Activated effector memory CD4-positive, alpha-beta T cell treated with anti-CD3 and anti-CD28 coated beads, Interleukin-2, amount 50 U/mL, for 16 hours (primary cell): ENCODE measurements at regions not wholly inside any gene's neighbourhood (a gene's known extent, or its start where the extent isn't known, plus 50 kb on each side); places are given as distances from the start of the nearest gene placed in this dataset.
"Not testable (repeated sequence)": the region's sequence is repeated elsewhere in the genome, so short reads cannot be mapped to it uniquely, and the experiment has no call there.

Experiments used
- DNase-seq: peaks from one replicate; pipeline ENCODE4 v3.0.0-alpha.2; 2020

- DNase-seq = no peak
These were observed 287.5 kb upstream of the PODXL start for GRCh38 chr7:131843898-131844331.

GRCh38 chr7:131839967-131840690 lies 283.7 kb upstream of the PODXL start:
- no peak for DNase-seq

GRCh38 chr7:131836733-131837132 lies 280.3 kb upstream of the PODXL start:
- DNase-seq = no peak

- no peak for DNase-seq
These were observed 278.7 kb upstream of the PODXL start for GRCh38 chr7:131835141-131835540.

- DNase-seq = no peak
These were observed 274.3 kb upstream of the PODXL start for GRCh38 chr7:131830681-131831080.

- no peak for DNase-seq
These were observed 273.6 kb upstream of the PODXL start for GRCh38 chr7:131829947-131830558.

GRCh38 chr7:131827421-131827820 lies 271.0 kb upstream of the PODXL start:
- no peak for DNase-seq

GRCh38 chr7:131826960-131827359 lies 270.5 kb upstream of the PODXL start:
- DNase-seq = no peak

- DNase-seq = not testable (repeated sequence)
These were observed 267.6 kb upstream of the PODXL start for GRCh38 chr7:131823961-131824440.

GRCh38 chr7:131819891-131820290 lies 263.5 kb upstream of the PODXL start:
- DNase-seq = no peak

- DNase-seq = no peak
These were observed 260.1 kb upstream of the PODXL start for GRCh38 chr7:131816391-131817007.

GRCh38 chr7:131808736-131809135 lies 252.3 kb upstream of the PODXL start:
- no peak for DNase-seq

GRCh38 chr7:131808156-131808555 lies 251.7 kb upstream of the PODXL start:
- not testable (repeated sequence) for DNase-seq

GRCh38 chr7:131803816-131804215 lies 247.4 kb upstream of the PODXL start:
- DNase-seq = no peak

- no peak for DNase-seq
These were observed 245.9 kb upstream of the PODXL start for GRCh38 chr7:131802195-131802864.

- DNase-seq = no peak
These were observed 244.1 kb upstream of the PODXL start for GRCh38 chr7:131800531-131800930.

GRCh38 chr7:131800008-131800407 lies 243.6 kb upstream of the PODXL start:
- no peak for DNase-seq

GRCh38 chr7:131797841-131798240 lies 241.4 kb upstream of the PODXL start:
- no peak for DNase-seq

GRCh38 chr7:131795400-131795799 lies 239.0 kb upstream of the PODXL start:
- DNase-seq = no peak

GRCh38 chr7:131792311-131792710 lies 235.9 kb upstream of the PODXL start:
- no peak for DNase-seq

- DNase-seq = no peak
These were observed 230.7 kb upstream of the PODXL start for GRCh38 chr7:131787101-131787500.

- no peak for DNase-seq
These were observed 229.8 kb upstream of the PODXL start for GRCh38 chr7:131786204-131786603.

GRCh38 chr7:131778601-131779000 lies 222.2 kb upstream of the PODXL start:
- DNase-seq = no peak
